ENCODE measurements at regions not wholly inside any gene's neighbourhood (a gene's known extent, or its start where the extent isn't known, plus 50 kb on each side); places are given as distances from the start of the nearest gene placed in this dataset.

GRCh38 chrX:84690228-84690627 is 188.0 kb upstream of the HDX start:
- TF ChIP-seq, protein P1, sequence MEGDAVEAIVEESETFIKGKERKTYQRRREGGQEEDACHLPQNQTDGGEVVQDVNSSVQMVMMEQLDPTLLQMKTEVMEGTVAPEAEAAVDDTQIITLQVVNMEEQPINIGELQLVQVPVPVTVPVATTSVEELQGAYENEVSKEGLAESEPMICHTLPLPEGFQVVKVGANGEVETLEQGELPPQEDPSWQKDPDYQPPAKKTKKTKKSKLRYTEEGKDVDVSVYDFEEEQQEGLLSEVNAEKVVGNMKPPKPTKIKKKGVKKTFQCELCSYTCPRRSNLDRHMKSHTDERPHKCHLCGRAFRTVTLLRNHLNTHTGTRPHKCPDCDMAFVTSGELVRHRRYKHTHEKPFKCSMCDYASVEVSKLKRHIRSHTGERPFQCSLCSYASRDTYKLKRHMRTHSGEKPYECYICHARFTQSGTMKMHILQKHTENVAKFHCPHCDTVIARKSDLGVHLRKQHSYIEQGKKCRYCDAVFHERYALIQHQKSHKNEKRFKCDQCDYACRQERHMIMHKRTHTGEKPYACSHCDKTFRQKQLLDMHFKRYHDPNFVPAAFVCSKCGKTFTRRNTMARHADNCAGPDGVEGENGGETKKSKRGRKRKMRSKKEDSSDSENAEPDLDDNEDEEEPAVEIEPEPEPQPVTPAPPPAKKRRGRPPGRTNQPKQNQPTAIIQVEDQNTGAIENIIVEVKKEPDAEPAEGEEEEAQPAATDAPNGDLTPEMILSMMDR (IDR thresholded peaks at IDR 0.05; ENCODE audit: extremely low read depth in 1 of 2, insufficient read depth in 1 of 2, low read depth in 1 of 2, low read length in 2 of 2): no peak
- TF ChIP-seq MAX (IDR thresholded peaks at IDR 0.05; ENCODE audit: insufficient read depth, insufficient read length): no peak
- no peak for TF ChIP-seq GATA2 (IDR thresholded peaks at IDR 0.05; ENCODE audit: insufficient read depth, insufficient read length, low read depth, low read length)
- TF ChIP-seq MYC (IDR thresholded peaks at IDR 0.05; ENCODE audit: low read depth, low read length): no peak
- no peak for TF ChIP-seq POLR2A (IDR thresholded peaks at IDR 0.05; ENCODE audit: low read depth, low read length)
- TF ChIP-seq EZH2 (IDR thresholded peaks at IDR 0.05; ENCODE audit: borderline replicate concordance, low read depth, low read length, severe bottlenecking): no peak
- TF ChIP-seq FOS (IDR thresholded peaks at IDR 0.05; ENCODE audit: borderline replicate concordance, insufficient read depth, low read length): no peak
- TF ChIP-seq JUN (IDR thresholded peaks at IDR 0.05; ENCODE audit: borderline replicate concordance, insufficient read depth, insufficient read length, low read depth): no peak

All from endothelial cell of umbilical vein (primary cell).